Ovary (tissue), 3 donors: ENCODE measurements at regions not wholly inside any gene's neighbourhood (a gene's known extent, or its start where the extent isn't known, plus 50 kb on each side); places are given as distances from the start of the nearest gene placed in this dataset.

Experiments used
- EP300 ChIP-seq: sonication (generic); formaldehyde crosslinking; IDR thresholded peaks from one replicate; pipeline ENCODE4 v1.6.1; 2017; ENCODE audit warnings: antibody characterized with exemption
- POLR2A ChIP-seq: fragments of 450-650 bp; IDR thresholded peaks from one replicate; pipeline ENCODE4 v1.6.1; 2017; ENCODE audit warnings: antibody characterized with exemption, mild to moderate bottlenecking, moderate library complexity
- TF ChIP-seq, protein P1 (sequence below), 3 donors: fragments of 450-650 bp in 2 of 3; fragments of 200-600 bp in 1 of 3; IDR thresholded peaks; one replicate each; pipeline versions ENCODE4 v1.5.1 to v1.8.0; 2016 to 2022; ENCODE audit warnings: antibody characterized with exemption in 3 of 3, mild to moderate bottlenecking in 1 of 3
- donor health status: DM: no; HTN: no; CAD: no.

DNA sequence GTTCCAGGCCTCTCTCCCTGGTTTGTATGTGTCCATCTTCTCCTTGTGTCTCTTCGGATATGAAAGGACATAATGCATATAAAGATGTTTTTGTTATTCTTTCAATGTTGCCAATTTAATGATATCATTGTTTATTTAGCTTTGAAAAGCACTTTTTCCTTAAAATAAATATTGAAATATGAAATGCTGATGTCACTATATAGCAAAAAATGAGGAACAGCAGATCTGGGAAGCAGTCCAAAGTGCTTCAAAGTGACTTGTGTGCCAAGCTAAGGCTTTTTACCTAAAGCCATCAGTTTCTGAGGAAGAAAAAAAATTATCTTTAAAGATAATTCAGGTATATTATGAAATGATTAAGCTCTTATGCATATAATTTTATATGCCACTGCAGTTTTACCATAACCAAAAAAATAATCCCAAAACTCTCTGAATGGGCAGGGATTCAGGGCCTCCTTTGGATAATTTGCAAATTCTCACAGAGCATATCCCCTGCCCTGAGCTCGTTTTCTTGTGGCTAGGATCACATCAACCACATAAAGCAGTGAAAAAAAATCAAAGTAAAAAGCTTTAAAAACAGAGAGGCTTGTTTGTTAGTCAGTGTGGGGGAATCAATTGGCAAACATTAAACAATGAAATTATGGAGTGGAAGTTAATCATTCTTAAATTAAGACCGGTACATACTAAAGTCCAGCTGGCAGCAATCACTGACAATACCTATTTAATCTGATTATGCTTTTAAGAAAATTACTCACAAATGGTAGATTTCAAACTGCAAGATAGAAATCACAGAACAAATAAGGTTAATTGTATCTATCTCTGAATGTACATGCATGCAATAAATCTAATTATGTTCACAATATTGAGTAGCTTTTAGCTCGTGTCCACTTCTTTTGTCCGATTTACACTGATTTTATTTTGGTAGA lies 1027.9 kb upstream of the ADGRB3 start:
- TF ChIP-seq, protein P1, sequence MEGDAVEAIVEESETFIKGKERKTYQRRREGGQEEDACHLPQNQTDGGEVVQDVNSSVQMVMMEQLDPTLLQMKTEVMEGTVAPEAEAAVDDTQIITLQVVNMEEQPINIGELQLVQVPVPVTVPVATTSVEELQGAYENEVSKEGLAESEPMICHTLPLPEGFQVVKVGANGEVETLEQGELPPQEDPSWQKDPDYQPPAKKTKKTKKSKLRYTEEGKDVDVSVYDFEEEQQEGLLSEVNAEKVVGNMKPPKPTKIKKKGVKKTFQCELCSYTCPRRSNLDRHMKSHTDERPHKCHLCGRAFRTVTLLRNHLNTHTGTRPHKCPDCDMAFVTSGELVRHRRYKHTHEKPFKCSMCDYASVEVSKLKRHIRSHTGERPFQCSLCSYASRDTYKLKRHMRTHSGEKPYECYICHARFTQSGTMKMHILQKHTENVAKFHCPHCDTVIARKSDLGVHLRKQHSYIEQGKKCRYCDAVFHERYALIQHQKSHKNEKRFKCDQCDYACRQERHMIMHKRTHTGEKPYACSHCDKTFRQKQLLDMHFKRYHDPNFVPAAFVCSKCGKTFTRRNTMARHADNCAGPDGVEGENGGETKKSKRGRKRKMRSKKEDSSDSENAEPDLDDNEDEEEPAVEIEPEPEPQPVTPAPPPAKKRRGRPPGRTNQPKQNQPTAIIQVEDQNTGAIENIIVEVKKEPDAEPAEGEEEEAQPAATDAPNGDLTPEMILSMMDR (IDR thresholded peaks at IDR 0.05): no peak
- TF ChIP-seq POLR2A: no peak
- no peak for TF ChIP-seq EP300
